Activated naive CD4-positive, alpha-beta T cell treated with Interleukin-2 at 50 U/mL for 16 hours (primary cell): ENCODE measurements at regions not wholly inside any gene's neighbourhood (a gene's known extent, or its start where the extent isn't known, plus 50 kb on each side); places are given as distances from the start of the nearest gene placed in this dataset.
A peak's percentile ranks its signal among the peaks of the same experiment; 100 is the strongest.

Experiments
- DNase-seq: peaks from one replicate; pipeline ENCODE4 v3.0.0-alpha.2; 2020

- no peak for DNase-seq
Measured at GRCh38 chr21:24298040-24298439, 1309.2 kb downstream of the MRPL39 start.

DNA sequence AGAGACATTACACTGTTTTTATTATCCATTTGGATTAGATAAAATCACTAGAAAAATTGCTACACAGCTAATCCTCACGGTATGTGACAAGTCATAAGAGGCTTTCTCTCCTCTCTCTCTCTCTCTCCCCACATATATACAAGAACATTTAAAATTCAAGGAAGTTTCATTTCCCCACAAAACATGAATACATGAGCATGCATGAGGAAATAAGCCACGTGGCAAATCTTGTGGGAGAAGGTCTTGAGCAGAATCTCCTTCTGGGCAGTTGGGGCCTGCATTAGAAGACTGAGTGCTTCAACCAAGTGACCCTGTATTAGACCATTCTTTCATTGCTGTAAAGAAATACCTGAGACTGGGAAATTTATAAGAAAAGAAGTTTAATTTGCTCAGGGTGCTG lies 1313.1 kb downstream of the MRPL39 start:
- DNase-seq, result no peak

DNA sequence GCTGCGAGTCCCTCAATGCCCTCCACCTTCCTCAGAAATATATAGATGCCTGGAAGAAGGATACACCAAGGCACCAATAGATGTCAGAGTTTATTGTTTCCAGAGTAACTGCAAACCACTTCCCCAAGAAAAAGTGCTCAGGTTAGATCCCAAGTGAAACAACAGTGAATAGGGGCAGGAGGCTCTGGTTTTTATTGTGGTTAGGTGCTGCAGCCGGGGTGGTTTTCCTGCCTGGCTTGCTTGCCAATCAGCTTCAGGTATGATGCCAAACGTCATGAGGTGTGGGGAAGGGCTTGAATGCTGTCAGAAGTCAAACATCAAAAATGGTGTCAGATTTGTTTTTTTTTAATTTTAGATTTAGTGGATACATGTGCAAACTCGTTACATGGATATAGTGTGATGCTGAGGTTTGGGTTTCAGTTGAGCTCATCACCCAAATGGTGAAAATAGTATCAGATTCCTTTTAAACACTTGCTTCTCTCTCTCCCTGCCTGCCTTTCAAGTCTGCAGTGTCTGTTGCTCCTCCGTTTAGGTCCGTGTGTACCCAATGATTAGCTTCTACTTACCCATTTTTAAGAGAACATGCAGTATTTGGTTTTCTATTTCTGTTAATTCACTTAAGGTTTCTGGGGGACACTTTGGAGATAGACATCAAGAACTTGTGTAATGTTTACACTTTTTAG lies 1317.0 kb downstream of the MRPL39 start:
- DNase-seq, result peak; percentile 3

- DNase-seq, result no peak
Measured at GRCh38 chr21:24289539-24289938, 1317.7 kb downstream of the MRPL39 start.

DNA sequence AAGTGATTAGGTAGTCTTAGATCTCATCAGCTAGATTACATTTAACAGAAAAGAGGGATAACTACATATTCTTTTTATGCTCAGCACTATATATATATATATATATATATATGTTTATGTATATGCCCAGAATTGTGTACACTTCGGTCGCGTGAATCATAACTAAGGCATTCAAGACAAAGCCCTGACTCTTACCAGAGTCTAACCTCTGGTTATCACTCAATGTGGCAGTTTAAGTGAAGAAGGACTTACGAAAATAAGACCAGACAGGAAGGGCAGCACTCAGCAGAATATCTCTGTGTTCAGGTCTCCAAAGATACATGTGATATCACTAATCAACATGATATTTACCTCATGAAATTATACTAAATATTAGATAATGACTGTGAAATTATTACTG lies 1326.7 kb downstream of the MRPL39 start:
- DNase-seq, result no peak

- no peak for DNase-seq
Measured at GRCh38 chr21:24278711-24279110, 1328.6 kb downstream of the MRPL39 start.

- DNase-seq, result no peak
Measured at GRCh38 chr21:24276204-24276603, 1331.1 kb downstream of the MRPL39 start.

DNA sequence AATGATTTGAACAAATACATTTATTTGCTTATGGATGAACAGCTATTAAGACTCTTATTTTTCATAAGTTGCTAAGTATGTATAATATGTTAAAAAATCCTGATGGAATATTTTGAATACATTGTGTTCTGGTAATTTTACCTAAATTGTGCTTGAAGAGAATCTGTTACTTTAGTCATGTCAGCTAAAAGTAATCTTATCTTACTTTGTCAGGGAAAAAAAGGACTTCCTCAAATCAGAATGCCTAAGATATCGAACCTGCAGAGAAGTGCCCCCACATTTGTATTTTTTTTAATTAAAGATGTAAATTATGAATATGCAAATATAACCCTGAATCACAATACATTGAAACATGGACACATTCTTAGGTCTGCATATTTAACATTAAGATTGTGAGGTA lies 1331.7 kb downstream of the MRPL39 start:
- DNase-seq, result no peak

- no peak for DNase-seq
Measured at GRCh38 chr21:24272521-24272938, 1334.8 kb downstream of the MRPL39 start.

- DNase-seq, result no peak
Measured at GRCh38 chr21:24265987-24266386, 1341.3 kb downstream of the MRPL39 start.

DNA sequence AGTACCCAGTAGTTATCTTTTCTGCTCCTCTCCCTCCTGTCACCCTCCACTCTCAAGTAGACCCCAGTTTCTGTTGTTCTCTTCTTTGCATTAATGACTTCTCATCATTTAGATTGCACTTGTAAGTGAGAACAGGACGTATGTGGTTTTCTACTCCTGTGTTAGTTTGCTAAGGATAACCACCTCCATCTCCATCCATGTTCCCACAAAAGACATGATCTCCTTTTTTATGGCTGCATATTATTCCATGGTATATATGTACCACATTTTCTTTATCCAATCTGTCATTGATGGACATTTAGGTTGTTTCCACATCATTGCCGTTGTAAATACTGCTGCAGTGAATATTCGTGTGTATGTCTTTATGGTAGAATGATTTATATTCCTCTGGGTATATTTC lies 1346.5 kb downstream of the MRPL39 start:
- no peak for DNase-seq

DNA sequence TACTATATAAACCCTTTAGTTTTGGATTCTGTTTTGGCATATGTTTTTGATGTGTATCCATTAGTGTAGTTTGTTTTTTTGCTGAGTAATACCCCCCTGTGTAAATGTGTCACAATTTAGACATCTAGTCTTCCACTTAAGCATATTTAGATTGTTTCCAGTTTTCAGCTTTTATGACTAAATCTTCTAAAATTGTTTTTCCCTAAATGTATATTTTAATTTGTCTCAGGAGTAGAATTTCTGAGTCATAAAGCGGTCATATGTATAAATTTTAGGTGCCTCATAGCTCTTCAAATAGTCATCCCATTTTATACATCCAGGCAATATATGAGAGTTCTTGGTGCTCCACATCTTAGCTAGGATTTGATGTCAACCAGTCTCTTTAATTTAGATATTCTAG lies 1348.0 kb downstream of the MRPL39 start:
- no peak for DNase-seq

GRCh38 chr21:24255591-24255990 lies 1351.7 kb downstream of the MRPL39 start:
- DNase-seq, result no peak

- DNase-seq, result no peak
Measured at GRCh38 chr21:24225431-24225830, 1381.8 kb downstream of the MRPL39 start.

DNA sequence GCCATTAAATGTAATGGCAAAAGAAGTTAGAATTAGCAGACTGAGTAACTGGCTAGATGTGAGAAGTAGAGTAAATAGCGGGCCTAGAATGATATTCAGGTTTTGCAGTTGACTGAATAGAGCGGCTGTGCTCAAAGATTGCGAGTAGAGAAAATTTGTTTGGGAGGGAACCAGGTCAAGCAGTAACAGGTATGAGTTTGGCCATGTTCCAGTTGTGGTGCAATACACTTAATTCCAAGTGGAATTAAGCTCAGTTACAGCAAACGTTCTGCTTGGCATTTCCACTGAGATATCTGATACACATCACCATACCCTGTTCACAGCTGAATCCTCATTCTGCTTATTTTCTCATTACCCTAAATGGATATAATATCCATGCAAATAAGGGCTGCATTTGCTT lies 1382.9 kb downstream of the MRPL39 start:
- no peak for DNase-seq

DNA sequence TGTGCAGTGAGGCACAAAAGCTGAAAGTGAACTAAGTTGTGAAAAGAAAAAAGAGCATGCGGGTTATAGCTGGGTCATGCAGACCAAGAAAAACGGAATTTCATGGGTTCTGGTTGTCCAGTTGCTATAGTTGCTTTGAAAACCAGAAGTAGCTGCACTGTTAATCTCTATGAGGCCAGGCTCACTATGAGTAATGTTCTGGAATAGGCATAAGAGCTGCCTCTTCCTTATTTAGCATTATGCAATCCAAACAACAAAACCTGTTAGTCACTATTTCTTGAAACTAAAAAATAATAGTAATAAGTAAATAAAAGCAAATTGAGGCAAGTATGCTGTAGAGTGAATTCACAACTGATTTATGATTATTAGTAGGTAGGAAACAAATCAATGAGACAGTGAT lies 1383.7 kb downstream of the MRPL39 start:
- no peak for DNase-seq

GRCh38 chr21:24222676-24223075 lies 1384.6 kb downstream of the MRPL39 start:
- no peak for DNase-seq

DNA sequence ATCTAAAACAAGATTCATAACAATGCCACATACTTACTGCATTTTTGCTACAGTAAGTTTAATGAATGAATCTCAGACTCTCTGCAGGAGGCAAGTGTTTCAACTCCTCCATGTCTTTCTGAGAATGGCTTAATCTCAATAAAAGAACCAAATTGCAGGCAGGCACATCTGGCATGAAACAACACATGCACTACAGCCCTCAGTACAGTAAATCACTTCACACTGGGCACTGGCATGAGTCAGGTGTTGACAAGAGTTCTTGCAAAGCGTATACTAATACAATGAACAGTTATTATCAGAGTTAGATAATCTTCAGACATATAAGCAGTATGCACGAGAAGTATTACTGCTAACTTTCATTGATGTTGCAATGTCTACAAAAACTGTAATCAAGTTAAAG lies 1386.8 kb downstream of the MRPL39 start:
- DNase-seq, result no peak

GRCh38 chr21:24217151-24217550 lies 1390.1 kb downstream of the MRPL39 start:
- no peak for DNase-seq

DNA sequence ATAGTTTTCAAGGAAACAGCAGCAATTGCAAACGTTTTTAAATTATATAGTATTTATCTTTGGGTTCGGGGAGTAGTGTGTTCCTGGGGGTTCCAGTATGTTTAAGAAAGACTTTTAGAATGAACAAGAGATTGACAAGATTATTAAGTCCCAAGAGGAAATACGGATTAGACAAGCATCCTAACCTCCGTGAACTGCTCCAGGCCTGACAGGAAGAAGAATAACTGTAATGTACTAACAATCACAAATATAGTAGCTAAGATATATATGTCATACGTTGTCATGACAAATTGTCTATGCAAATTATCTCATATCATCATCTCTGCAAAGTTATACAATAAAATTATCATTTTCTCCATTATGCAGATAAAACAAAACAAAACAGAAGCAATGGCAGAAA lies 1397.2 kb downstream of the MRPL39 start:
- DNase-seq, result no peak

DNA sequence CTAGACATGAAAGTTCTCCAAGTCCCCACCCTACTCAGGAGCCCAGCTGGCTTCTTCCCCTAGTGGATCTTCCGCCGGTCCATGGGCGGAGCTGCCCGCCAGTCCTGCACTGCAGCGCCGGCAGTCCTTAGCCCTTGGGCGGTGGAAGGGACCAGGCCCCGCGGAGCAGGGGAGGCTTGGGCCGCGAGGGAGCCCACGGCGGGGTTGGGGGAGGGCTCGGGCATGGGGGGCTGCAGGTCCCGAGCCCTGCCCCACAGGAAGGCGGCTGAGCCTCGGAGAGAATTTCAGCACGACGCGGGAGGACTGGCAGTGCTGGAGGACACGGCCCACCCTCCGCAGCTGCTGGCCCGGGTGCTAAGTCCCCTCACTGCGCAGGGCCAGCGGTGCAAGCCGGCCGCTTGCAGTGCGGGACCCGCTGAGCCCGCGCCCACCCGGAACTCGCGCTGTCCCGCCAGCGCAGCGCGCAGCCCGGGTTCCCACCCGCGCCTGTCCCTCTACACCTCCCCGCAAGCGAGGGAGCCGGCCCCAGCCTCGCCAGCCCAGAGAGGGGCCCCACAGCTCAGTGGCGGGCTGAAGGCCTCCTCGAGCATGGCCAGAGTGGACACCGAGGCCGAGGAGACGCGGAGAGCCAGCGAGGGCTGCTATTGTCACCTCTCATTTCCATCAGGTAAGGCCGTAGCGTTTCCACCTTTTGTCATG lies 1398.6 kb downstream of the MRPL39 start:
- no peak for DNase-seq

DNA sequence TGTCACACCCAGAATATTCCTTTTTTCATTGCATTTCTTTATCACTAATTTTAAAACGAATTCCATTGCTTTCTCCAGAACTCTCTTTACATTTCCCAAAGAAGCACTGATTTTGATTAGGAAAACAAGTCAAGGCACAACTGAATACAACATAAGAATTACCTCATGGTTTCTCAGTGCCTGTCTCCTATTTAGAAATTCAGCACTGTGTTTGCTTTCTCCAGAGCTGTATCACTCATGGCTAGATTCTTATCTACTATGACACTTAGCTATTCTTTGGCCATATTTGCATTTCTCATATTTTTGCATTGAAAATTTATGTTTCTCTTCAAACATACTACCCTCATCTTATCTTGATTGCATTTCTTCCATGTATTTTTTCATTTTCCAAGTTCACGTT lies 1402.0 kb downstream of the MRPL39 start:
- DNase-seq, result no peak

- no peak for DNase-seq
Measured at GRCh38 chr21:24204641-24205040, 1402.6 kb downstream of the MRPL39 start.

- no peak for DNase-seq
Measured at GRCh38 chr21:24200052-24200451, 1407.2 kb downstream of the MRPL39 start.

GRCh38 chr21:24197923-24198322 lies 1409.4 kb downstream of the MRPL39 start:
- DNase-seq, result no peak
